MCF 10A (cell line): ENCODE measurements at regions not wholly inside any gene's neighbourhood (a gene's known extent, or its start where the extent isn't known, plus 50 kb on each side); places are given as distances from the start of the nearest gene placed in this dataset.

Experiments
- BruUV-seq: library from RNA; stranded (reverse); fragments of 400-500 nt; replicated peaks from 2 replicates; lab custom pipeline; 2021; lab: Mats Ljungman, UMichigan
- CTCF ChIA-PET: fragments of 300-600 bp; sonication (Branson Sonifier 250); formaldehyde crosslinking; extraction: SDS; loops from one replicate; lab custom pipeline; 2021; ENCODE audit warnings: antibody characterized with exemption, inconsistent platforms; lab: Yijun Ruan, JAX
- POLR2A ChIA-PET: fragments of 300-600, 350-650 bp; sonication (Branson Sonifier 250); formaldehyde crosslinking; extraction: SDS; loops from one replicate; lab custom pipeline; 2020; ENCODE audit warnings: antibody characterized with exemption, inconsistent platforms; lab: Yijun Ruan, JAX
- DNase-seq: peaks from one replicate; pipeline ENCODE4 v3.0.0-alpha.2; 2018; ENCODE audit not compliant: unreplicated experiment
- H3K27ac Mint-ChIP-seq: one replicate; pipeline ENCODE4 v1.8.0; 2022; ENCODE audit warnings: mild to moderate bottlenecking, low read depth, mixed read lengths; ENCODE audit not compliant: unreplicated experiment
- H3K27me3 Mint-ChIP-seq: one replicate; pipeline ENCODE4 v1.8.0; 2022; ENCODE audit warnings: mixed read lengths; ENCODE audit not compliant: insufficient read depth, unreplicated experiment
- H3K36me3 Mint-ChIP-seq: one replicate; pipeline ENCODE4 v1.8.0; 2022; ENCODE audit warnings: mild to moderate bottlenecking, moderate library complexity, mixed read lengths; ENCODE audit not compliant: insufficient read depth, unreplicated experiment
- H3K4me1 Mint-ChIP-seq: one replicate; pipeline ENCODE4 v1.8.0; 2022; ENCODE audit warnings: mixed read lengths; ENCODE audit not compliant: insufficient read depth, unreplicated experiment
- H3K4me3 Mint-ChIP-seq: one replicate; pipeline ENCODE4 v1.8.0; 2022; ENCODE audit warnings: mild to moderate bottlenecking, moderate library complexity, mixed read lengths; ENCODE audit not compliant: unreplicated experiment
- H3K9me3 Mint-ChIP-seq: one replicate; pipeline ENCODE4 v1.8.0; 2022; ENCODE audit warnings: mixed read lengths; ENCODE audit not compliant: unreplicated experiment
- intact Hi-C: fragments of 100-400 bp; cut with micrococcal nuclease; formaldehyde crosslinking; loops from 2 replicates; pipeline ENCODE4 v1.14.1; 2022
- TF ChIP-seq, protein P1 (sequence below): fragments of 200-600 bp; IDR thresholded peaks from one replicate; pipeline ENCODE4 v1.8.0; 2022; ENCODE audit warnings: antibody characterized with exemption, mild to moderate bottlenecking; ENCODE audit not compliant: unreplicated experiment

DNA sequence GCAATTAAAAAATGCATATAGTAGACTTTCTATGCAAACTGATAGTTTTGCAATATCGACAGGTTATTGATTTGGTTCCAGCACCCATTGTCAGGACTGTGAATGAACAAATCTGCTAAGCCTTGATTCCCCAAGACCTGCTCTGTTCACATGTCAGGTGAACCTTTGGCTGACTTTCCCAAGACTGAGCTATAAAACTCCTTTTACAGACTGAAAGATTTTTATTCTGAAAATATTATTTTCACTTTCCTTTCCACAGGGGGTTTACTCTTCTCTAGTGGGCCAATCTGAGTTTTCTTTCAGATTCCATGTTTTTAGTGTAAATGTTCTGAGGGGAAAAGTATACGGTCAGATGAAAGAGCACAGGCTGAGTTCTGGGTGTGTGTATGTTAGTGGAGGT lies 199.2 kb upstream of the BMPER start:
- peaks cover 6% of the 10 kb centered on the region for H3K36me3 Mint-ChIP-seq
- H3K9me3 Mint-ChIP-seq: peaks cover 5% of the 10 kb centered on the region
- TF ChIP-seq, protein P1, sequence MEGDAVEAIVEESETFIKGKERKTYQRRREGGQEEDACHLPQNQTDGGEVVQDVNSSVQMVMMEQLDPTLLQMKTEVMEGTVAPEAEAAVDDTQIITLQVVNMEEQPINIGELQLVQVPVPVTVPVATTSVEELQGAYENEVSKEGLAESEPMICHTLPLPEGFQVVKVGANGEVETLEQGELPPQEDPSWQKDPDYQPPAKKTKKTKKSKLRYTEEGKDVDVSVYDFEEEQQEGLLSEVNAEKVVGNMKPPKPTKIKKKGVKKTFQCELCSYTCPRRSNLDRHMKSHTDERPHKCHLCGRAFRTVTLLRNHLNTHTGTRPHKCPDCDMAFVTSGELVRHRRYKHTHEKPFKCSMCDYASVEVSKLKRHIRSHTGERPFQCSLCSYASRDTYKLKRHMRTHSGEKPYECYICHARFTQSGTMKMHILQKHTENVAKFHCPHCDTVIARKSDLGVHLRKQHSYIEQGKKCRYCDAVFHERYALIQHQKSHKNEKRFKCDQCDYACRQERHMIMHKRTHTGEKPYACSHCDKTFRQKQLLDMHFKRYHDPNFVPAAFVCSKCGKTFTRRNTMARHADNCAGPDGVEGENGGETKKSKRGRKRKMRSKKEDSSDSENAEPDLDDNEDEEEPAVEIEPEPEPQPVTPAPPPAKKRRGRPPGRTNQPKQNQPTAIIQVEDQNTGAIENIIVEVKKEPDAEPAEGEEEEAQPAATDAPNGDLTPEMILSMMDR: no peak
- H3K4me3 Mint-ChIP-seq: no peak overlapping the region
- intact Hi-C loops: no loop called here
- POLR2A ChIA-PET: no interaction called here
- no peaks in the 10 kb centered on the region for H3K27me3 Mint-ChIP-seq
- no peak overlapping the region for H3K27ac Mint-ChIP-seq
- CTCF ChIA-PET: interaction anchor here (0.6 to 2.9 kb wide), 4 partner anchors 9 to 460 kb away, joined by 3 to 16 read pairs (median 4); no protein-coding TSS in a partner anchor
- no TSS peak for BruUV-seq
- no peak for DNase-seq
- H3K4me1 Mint-ChIP-seq: peaks cover 6% of the 10 kb centered on the region

DNA sequence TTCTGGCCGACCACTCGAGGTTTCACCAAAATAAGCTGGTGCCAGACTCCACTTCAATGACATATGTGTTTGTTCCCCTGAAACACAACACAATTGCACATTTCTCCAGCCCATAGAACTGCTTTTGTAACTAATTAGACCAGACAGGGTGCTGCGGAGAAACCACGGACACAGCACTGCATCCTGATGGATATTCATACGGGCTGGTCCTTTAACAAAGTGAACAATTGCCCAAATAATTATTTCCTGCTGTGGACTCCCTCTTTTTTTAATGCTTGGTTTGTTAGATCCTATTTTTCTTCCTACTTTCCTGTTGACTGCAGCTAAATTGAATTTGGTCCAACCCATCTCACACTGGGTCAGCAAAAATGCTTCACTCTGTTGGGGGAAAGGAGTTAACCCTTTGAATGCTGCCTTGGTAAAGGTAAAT lies 198.6 kb upstream of the BMPER start:
- POLR2A ChIA-PET: no interaction called here
- H3K27me3 Mint-ChIP-seq: no peaks in the 10 kb centered on the region
- TF ChIP-seq, protein P1: no peak
- peaks cover 6% of the 10 kb centered on the region for H3K4me1 Mint-ChIP-seq
- intact Hi-C loops: no loop called here
- no peak overlapping the region for H3K27ac Mint-ChIP-seq
- peaks cover 6% of the 10 kb centered on the region for H3K36me3 Mint-ChIP-seq
- DNase-seq: no peak
- CTCF ChIA-PET: interaction anchor here (0.6 to 2.9 kb wide), 5 partner anchors 9 to 459 kb away, joined by 3 to 16 read pairs (median 4); no protein-coding TSS in a partner anchor
- H3K4me3 Mint-ChIP-seq: no peak overlapping the region
- no TSS peak for BruUV-seq
- peaks cover 5% of the 10 kb centered on the region for H3K9me3 Mint-ChIP-seq

DNA sequence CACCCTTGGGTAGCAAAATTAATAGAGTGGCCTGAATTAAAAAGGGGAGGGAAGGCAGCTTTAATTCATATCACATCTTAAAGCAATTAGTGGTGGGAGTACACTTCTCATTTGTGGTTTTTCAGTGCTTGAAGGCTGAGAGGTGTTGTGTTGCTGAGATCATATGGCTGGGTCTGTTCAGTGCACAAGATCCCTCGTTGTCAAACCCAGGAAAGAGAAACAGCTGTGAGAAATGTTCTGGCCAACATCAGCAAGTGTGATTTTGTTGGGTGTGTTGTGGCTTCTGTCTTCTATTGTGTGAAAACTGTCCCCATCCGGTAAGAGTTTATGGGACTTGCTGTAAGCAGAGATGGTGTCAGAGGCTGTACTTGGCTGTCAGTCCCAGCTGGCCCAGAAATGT lies 197.9 kb upstream of the BMPER start:
- no peak overlapping the region for H3K4me3 Mint-ChIP-seq
- intact Hi-C loops: no loop called here
- H3K9me3 Mint-ChIP-seq: peaks cover under 1% of the 10 kb centered on the region
- H3K4me1 Mint-ChIP-seq: peaks cover under 1% of the 10 kb centered on the region
- H3K27me3 Mint-ChIP-seq: no peaks in the 10 kb centered on the region
- TF ChIP-seq, protein P1: no peak
- ChIA-PET POLR2A (no interaction called here), CTCF (interaction anchor here (0.5 to 2.9 kb wide), 4 partner anchors 8 to 72 kb away, joined by 3 to 16 read pairs (median 4); no protein-coding TSS in a partner anchor)
- no peak for DNase-seq
- peaks cover 6% of the 10 kb centered on the region for H3K36me3 Mint-ChIP-seq
- no peak overlapping the region for H3K27ac Mint-ChIP-seq
- no TSS peak for BruUV-seq

DNA sequence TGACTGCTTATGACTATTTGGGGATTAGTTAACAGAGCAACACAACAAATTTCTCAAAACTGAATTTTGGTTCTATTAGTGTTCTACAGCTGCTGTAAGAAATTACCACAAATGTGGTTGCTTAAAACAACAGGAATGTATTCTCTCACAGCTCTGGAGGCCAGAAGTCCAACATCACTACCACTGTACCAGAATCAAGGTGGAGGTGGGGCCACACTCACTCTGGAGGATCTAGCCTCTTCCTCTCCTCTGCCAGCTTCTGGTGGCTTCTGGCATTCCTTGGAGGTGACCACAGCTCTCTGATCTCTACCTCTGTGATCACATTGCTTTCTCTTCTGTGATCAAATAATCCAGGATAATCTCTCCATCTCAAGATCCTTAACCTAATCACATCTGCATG lies 194.7 kb upstream of the BMPER start:
- intact Hi-C loops: no loop called here
- TF ChIP-seq, protein P1: no peak
- Mint-ChIP-seq H3K4me3 (no peak overlapping the region), H3K36me3 (no peaks in the 10 kb centered on the region), H3K4me1 (peaks cover 5% of the 10 kb centered on the region), H3K27me3 (peaks cover 15% of the 10 kb centered on the region), H3K9me3 (no peaks in the 10 kb centered on the region), H3K27ac (no peak overlapping the region)
- no TSS peak for BruUV-seq
- no peak for DNase-seq
- ChIA-PET CTCF (interaction anchor here (0.7 to 1.2 kb wide), 2 partner anchors 166 to 222 kb away, joined by 3 to 6 read pairs; no protein-coding TSS in a partner anchor), POLR2A (no interaction called here)
